Activated CD8-positive, alpha-beta T cell treated with anti-CD3 and anti-CD28 coated beads for 36 hours (primary cell): ENCODE measurements at regions not wholly inside any gene's neighbourhood (a gene's known extent, or its start where the extent isn't known, plus 50 kb on each side); places are given as distances from the start of the nearest gene placed in this dataset.

Experiments used
- ATAC-seq: fragments of 200-7000 bp; cut with Tn5 transposase; one replicate; pipeline ENCODE4 v1.10.0; 2021; ENCODE audit warnings: mild to moderate bottlenecking, moderate library complexity
- CTCF ChIA-PET: fragments of 350-600 bp; sonication (Branson Sonifier 250); formaldehyde crosslinking; loops from one replicate; lab custom pipeline; 2021; ENCODE audit warnings: antibody characterized with exemption; lab: Charles Lee
- POLR2A ChIA-PET: fragments of 350-600 bp; sonication (Branson Sonifier 250); formaldehyde crosslinking; loops from one replicate; lab custom pipeline; 2021; ENCODE audit warnings: antibody characterized with exemption; lab: Charles Lee
- DNase-seq: peaks from one replicate; pipeline ENCODE4 v3.0.0-alpha.2; 2020
- H3K27ac Mint-ChIP-seq: one replicate; pipeline ENCODE4 v1.8.0; 2021; ENCODE audit warnings: mild to moderate bottlenecking, mixed read lengths
- H3K27me3 Mint-ChIP-seq: one replicate; pipeline ENCODE4 v1.8.0; 2021; ENCODE audit warnings: mixed read lengths
- H3K36me3 Mint-ChIP-seq: one replicate; pipeline ENCODE4 v1.8.0; 2021; ENCODE audit warnings: low read depth, mixed read lengths
- H3K4me1 Mint-ChIP-seq: one replicate; pipeline ENCODE4 v1.8.0; 2021; ENCODE audit warnings: low read depth, mixed read lengths
- H3K4me3 Mint-ChIP-seq: one replicate; pipeline ENCODE4 v1.8.0; 2021; ENCODE audit warnings: mild to moderate bottlenecking, moderate library complexity, mixed read lengths
- H3K9me3 Mint-ChIP-seq: one replicate; pipeline ENCODE4 v1.8.0; 2021; ENCODE audit warnings: mixed read lengths
- intact Hi-C: fragments of 100-400 bp; cut with micrococcal nuclease; formaldehyde crosslinking; loops from one replicate; pipeline ENCODE4 v1.10.0; 2022
- TF ChIP-seq, protein P1 (sequence below): fragments of 200-600 bp; IDR thresholded peaks from one replicate; pipeline ENCODE4 v1.8.0; 2022; ENCODE audit warnings: antibody characterized with exemption, mild to moderate bottlenecking

DNA sequence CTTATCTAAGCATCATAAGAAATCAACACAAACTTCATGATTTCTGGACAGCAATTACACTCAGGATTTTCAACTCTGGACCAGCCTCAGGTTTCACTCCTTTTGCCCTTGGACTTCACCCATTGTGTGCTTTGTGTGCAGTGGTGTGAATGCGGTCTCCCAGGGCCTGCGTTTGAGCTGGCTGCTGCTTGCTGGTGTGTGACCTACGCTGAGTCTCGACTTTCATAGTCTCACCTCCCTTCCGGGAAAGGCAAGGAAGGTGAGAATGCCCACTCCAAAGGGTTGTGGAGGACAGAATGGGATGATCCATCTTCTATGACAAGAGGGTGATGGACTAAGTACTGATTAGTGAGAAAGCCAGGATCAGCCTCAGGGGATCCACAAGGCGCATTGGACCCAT, 228.8 kb downstream of the C12orf75 start:
- no peaks in the 10 kb centered on the region for H3K4me1 Mint-ChIP-seq
- no peaks in the 10 kb centered on the region for H3K36me3 Mint-ChIP-seq
- ChIA-PET CTCF (no interaction called here), POLR2A (no interaction called here)
- H3K9me3 Mint-ChIP-seq: no peaks in the 10 kb centered on the region
- no peak for ATAC-seq
- DNase-seq: no peak
- peaks cover 2% of the 10 kb centered on the region for H3K27me3 Mint-ChIP-seq
- TF ChIP-seq, protein P1, sequence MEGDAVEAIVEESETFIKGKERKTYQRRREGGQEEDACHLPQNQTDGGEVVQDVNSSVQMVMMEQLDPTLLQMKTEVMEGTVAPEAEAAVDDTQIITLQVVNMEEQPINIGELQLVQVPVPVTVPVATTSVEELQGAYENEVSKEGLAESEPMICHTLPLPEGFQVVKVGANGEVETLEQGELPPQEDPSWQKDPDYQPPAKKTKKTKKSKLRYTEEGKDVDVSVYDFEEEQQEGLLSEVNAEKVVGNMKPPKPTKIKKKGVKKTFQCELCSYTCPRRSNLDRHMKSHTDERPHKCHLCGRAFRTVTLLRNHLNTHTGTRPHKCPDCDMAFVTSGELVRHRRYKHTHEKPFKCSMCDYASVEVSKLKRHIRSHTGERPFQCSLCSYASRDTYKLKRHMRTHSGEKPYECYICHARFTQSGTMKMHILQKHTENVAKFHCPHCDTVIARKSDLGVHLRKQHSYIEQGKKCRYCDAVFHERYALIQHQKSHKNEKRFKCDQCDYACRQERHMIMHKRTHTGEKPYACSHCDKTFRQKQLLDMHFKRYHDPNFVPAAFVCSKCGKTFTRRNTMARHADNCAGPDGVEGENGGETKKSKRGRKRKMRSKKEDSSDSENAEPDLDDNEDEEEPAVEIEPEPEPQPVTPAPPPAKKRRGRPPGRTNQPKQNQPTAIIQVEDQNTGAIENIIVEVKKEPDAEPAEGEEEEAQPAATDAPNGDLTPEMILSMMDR: no peak
- intact Hi-C loops: no loop called here
- no peak overlapping the region for H3K27ac Mint-ChIP-seq
- no peak overlapping the region for H3K4me3 Mint-ChIP-seq

- POLR2A ChIA-PET: no interaction called here
- H3K4me3 Mint-ChIP-seq: no peak overlapping the region
- intact Hi-C loops: no loop called here
- no peak overlapping the region for H3K27ac Mint-ChIP-seq
- H3K36me3 Mint-ChIP-seq: no peaks in the 10 kb centered on the region
- DNase-seq (no peak), ATAC-seq (no peak)
- no peaks in the 10 kb centered on the region for H3K4me1 Mint-ChIP-seq
- peaks cover 2% of the 10 kb centered on the region for H3K27me3 Mint-ChIP-seq
- CTCF ChIA-PET: no interaction called here
- TF ChIP-seq, protein P1: no peak
- no peaks in the 10 kb centered on the region for H3K9me3 Mint-ChIP-seq
Measured at GRCh38 chr12:105561546-105562198, 231.2 kb downstream of the C12orf75 start.

DNA sequence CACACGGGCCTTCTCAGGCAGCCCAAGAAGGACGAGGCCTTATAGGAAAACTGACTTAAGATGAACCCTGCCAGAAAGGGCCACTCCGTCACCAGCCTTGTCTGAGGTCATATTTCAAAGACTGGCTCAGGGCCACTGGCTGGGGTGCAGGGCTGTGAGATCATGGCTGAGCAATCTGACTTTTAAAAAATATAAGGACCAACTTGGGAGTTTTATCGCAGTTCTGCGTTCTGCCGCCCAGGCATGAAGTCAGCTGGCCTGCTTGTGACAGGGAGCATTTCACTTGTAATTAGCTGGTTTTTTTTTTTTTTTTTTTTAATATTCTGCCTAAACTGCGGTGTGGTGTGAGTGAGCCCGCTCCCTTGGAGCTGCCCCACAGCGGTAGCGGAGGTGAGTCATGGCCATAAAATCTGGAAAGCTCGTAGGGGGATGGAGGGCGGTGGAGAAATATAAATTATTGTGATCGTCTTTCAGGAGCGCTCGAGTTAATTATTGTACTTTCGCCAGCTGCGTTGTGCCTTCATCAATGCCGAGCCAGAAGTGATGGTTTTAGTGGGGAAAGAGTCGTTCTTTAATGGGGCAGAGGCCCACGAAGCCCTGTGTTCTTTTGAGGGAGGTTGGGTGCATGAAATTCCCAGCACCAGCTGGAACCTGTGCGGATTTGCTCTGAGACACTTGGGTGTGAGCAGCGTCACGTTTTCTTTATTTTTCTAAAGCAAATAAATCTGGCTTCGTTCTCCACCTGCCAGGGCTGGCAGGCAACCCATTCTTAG, 231.9 kb downstream of the C12orf75 start:
- H3K4me1 Mint-ChIP-seq: no peaks in the 10 kb centered on the region
- ATAC-seq: no peak

DNA sequence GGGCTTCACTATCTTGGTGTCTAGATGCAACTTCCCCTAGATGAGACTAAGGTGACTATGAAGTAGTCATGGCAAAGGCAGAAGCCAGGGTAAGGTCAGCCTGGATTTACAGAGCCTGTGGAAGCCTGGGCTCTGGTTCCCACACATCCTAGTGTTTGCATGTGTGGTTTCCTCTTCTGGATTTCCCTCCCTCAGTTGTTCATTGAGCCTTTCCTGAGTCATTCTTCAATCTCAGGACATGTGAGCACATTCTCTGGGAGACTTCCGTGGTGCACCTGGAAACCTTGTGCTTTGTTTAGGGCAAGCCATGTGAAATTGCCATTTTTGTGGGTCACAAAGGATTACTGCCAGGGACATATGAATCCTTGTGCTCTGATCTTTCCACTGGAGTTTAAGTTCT, 236.6 kb downstream of the C12orf75 start:
- Mint-ChIP-seq H3K4me3 (no peak overlapping the region), H3K4me1 (peaks cover 4% of the 10 kb centered on the region), H3K27me3 (peaks cover 4% of the 10 kb centered on the region), H3K27ac (no peak overlapping the region), H3K9me3 (no peaks in the 10 kb centered on the region), H3K36me3 (no peaks in the 10 kb centered on the region)
- intact Hi-C loops: no loop called here
- no peak for DNase-seq
- ChIA-PET CTCF (no interaction called here), POLR2A (no interaction called here)
- TF ChIP-seq, protein P1: no peak
- ATAC-seq: no peak

More for the DNA sequence above, 231.9 kb downstream of the C12orf75 start:
- Mint-ChIP-seq H3K36me3 (no peaks in the 10 kb centered on the region), H3K27ac (no peak overlapping the region), H3K27me3 (peaks cover 4% of the 10 kb centered on the region), H3K9me3 (no peaks in the 10 kb centered on the region), H3K4me3 (no peak overlapping the region)
- intact Hi-C loops: no loop called here
- POLR2A ChIA-PET: no interaction called here
- CTCF ChIA-PET: no interaction called here
- DNase-seq: no peak
- TF ChIP-seq, protein P1: no peak

DNA sequence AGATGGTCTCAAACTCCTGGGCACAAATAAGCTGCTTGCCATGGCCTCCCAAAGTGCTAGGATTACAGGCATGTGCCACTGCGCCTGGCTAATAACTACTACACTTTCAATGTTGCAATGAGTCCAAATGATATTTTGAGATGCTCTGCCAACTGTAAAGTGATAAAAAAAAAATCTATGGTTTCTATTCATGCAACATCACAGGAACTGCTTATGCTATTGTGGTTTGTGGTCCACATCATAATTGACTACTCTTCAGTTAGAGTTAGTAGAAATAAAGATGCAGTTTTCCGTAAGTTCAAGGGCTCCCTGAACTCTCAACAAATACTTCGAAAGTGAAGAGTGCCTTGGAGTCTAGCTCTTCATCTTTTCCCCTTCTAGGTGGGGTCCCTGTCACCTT, 239.4 kb downstream of the C12orf75 start:
- TF ChIP-seq, protein P1: no peak
- H3K27me3 Mint-ChIP-seq: peaks cover 4% of the 10 kb centered on the region
- H3K4me1 Mint-ChIP-seq: peaks cover 4% of the 10 kb centered on the region
- no peaks in the 10 kb centered on the region for H3K9me3 Mint-ChIP-seq
- intact Hi-C loops: no loop called here
- H3K36me3 Mint-ChIP-seq: no peaks in the 10 kb centered on the region
- POLR2A ChIA-PET: no interaction called here
- no peak for DNase-seq
- CTCF ChIA-PET: no interaction called here
- no peak overlapping the region for H3K27ac Mint-ChIP-seq
- ATAC-seq: no peak
- no peak overlapping the region for H3K4me3 Mint-ChIP-seq
